Embryonic facial prominence (tissue), 1 donor: ENCODE measurements at regions not wholly inside any gene's neighbourhood (a gene's known extent, or its start where the extent isn't known, plus 50 kb on each side); places are given as distances from the start of the nearest gene placed in this dataset.

ENCODE experiments used
- DNase-seq: peaks from one replicate; pipeline ENCODE4 v3.0.0-alpha.2; 2016; ENCODE audit errors: extremely low spot score

- DNase-seq, result no peak
Observed at GRCh38 chr20:50301165-50301564, 110.5 kb downstream of the CEBPB start.

- DNase-seq, result no peak
Observed at GRCh38 chr20:50301712-50302111, 111.1 kb downstream of the CEBPB start.

DNA sequence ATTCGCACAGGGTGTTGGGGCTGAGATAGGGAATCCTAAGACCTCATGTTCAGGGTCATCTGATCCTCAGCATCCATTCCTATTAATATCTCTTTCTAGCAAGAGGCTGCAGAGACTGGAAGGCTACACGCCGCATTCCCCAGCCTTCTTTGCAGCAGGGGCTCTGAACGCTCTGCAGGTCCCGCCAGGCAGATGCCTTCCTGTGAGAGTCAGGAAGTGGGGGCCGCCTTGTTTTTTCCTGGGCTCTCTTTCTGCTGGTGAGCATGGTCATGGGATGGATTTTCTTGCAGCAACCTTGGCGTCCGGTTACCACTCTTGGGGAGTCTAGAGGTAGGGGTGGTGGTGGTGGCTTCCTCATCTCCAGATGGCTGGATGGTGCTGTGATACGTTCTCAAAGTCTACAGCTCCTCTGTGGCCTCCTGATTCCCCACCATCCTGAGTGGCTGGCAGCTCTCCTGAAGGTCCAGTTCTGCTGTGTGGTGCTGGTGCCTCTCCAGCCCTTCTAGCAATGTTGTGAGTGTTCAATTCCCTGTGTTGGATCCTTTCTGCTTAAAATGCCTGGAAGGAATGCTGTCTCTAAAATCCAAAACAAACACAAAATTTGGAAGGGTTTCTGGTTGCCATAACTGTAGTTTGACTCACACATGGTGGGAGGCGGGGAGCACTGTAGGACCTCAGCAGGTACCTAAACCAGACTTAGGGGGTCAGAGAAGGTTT lies 111.9 kb downstream of the CEBPB start:
- DNase-seq, result no peak

DNA sequence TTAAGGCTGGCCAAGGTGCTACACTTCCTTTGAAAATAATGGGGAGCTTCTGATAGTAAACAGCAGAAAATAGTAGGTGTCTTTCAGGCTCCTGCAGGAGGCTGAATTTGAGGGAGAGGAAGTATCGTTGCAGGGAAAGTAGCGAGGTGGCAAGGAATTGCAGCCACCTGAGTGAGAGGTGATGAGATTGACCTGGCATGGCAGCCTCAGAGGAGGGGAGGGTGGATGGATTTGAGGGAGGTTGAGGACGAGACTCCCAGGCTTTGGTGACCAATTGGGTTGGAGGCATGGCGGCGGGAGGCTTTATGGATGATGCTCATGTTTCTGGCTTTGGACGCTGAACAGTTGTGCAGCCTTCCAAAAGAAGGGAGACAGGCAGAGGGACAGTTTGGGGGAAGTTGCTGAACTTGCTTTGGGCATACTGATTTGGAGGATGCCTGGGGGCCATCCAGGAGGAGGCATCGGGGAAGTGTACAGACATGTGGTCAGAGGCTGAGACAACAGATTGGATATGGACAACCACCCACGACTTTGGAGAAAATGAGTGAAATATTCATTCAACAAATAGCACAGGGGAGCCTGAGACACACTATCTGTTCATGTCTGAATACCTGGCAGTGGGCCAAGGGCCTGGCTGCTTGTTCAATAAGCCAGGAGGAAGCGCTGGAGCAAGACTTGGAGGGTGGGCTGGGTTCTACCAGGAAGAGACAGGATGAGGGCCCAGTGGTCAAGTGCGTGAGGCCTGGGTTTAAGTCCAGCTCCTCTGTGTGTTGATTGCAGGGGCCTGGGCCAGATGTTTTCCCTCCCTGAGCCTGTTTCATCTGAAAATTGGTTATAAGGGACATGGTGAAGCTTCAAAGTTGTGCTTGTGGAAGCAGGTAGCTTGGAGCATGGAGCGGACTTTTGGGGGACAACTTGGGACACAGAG lies 113.2 kb downstream of the CEBPB start:
- no peak for DNase-seq

- no peak for DNase-seq
Observed at GRCh38 chr20:50304501-50304856, 113.8 kb downstream of the CEBPB start.

DNA sequence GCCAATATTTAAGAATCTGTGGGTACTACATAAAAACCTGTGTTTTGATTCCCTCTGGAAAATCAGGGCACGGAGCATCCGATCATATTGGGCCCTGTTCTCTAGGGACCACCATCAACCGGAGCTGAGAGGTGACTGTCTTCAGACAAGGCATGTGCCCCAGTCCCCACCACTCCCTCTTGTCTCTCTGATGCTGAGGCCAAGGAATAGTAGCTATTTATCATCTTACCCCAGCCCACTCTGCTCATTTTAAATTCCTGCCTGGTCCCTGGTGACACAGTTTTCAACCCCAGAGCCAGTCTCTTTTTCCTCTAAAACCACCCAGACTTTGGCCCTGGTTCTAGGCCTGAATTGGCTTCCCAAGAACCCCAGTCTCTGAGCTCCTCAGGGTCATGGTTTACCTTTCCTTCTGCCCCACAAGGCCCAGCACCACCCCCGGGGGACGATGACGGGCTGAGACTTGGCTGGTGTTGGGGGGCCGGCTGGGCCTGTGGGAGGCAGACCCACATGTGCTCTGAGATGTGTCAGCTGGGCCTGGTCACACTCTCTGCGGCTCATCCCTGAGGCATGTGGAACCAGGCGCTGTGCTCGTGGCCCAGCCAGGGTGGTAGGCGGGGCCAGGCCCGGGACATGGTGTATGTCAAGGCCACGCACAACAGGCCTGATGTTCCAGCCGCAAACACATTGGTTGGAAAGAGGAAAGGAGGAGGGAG lies 114.4 kb downstream of the CEBPB start:
- no peak for DNase-seq

DNA sequence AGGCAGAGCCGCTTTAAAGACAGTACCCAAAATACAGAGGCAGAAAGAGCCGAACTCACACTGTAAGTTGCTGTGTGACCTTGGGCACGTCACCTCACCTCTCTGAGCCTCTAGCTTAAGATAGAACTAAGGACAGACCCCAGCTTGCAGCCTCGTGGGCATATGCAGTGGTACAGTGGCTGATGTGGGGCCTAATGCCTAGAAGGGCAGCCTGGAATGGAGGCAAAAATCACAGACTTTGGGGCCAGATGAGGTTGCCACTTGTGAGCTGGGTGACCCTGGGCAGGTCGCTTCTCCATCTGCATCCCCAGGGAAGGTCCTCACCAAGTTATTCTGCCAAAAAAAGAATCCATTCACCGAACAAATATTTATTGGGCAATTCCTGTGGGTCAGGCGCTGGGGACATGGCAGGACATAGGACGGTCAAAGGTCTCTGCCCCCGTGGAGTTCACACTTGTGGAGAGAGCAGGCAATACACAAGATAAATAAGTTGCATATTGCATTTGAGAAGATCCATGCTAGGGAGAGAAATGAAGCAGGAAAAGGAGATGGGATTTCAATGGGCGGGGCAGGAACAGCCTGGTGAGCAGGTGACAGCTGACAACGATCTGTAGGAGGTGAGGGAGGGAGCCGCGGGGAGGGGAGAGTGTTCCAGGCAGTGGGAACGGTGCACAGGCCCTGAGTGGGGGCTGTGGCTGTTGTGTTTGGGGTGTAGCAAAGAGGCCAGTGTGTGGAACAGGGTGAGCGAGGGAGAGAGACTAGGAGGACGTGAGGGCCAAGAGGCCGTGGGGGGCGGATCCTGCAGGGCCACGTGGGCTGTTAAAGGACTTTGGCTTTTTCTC lies 115.2 kb downstream of the CEBPB start:
- DNase-seq, result no peak

DNA sequence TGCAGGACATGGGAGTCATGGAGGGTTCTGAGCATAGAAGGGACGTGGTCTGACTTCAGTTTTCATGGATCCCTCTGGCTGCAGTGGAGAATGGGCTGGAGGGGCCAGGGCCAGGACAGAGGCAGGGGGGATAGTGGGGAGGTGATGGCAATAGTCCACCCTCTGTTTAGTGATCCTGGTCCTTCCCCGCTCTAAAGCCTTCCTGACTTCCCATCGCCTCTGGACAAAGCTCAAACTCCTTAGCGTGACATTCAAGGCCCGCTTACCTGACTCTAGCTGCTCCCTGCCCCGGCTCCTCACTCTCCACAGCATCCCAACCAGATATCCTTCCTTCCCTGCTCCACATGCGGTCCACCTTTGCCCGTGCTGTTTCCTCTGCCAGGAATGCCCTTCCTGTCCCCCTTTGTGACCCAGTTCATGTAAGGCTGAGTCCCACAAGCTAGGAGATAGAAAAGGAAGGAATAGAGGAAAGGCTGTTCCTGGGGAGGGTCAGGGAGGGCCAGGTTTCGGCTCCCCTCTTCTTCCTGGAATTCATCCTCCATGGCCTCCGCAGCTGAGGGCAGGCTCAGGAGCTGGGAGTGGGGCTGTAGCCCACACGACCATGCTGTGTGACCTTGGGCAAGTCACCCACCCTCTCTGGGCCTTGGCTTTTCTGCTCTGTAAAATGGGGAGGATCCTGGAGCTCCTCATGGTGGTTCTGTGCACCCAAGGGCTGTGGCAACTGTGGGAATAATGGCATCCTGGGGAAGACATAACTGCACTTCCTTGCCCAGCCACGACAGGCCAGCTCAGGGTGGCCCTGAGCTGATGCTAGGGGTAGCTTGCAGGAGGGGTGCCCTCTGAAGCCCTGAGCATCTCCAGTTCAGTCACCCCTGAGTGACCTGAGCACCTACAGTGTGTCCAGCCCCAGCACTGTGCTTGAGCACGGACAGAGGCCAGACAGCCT lies 116.1 kb downstream of the CEBPB start:
- no peak for DNase-seq

DNA sequence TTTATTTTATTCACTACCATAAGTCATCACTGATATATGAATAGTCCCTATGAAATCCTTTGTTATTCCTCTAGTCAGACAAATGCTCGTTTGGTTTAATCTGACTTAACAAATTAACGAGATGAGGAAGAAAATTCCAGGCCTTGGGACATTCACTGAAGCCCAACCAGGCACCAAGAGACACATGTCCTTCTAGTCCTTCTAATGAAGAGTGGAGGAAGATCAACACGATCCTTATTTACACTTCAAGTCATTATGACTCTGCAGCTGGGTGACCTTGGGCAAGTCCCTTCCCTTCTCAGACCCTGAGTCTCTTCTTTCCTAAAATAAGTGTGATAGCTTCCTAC lies 117.5 kb downstream of the CEBPB start:
- DNase-seq, result no peak

DNA sequence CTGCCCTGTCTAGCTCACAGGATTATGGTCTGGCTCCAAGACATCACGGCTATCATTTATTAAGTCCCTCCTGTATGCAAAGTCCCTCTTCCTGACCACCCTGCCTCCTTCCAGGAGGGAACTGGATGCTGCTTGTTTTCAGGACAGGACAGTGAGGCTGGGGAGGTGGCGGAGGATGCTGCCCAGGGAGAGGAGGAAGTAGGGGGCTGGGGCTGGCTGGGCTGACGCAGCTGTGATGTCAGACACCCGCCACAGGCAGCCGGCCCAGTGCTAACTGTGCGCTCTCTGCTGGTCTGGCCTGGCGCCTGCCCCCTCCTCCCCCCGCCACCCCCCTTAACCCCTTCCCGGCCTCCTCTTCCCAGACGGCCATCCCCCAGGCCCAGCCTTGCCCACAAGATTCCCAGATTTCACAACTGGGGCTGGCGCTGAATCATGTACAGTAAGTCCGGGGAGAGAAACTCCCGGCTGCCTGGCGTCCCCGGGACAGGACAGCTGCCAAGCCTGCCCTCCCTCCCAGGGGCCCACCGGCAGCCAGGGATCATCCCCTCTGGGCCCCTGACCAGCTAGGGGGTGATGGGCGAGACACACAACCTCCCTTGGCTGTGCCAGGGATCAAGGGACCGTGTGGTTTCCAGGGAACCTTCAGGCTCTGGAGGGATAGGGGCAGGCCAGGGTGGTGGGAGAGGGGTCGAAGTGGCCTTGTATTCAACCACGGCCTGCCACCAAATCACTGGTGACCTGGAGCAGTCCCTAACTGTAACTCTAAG lies 118.1 kb downstream of the CEBPB start:
- peak; percentile 53 for DNase-seq

DNA sequence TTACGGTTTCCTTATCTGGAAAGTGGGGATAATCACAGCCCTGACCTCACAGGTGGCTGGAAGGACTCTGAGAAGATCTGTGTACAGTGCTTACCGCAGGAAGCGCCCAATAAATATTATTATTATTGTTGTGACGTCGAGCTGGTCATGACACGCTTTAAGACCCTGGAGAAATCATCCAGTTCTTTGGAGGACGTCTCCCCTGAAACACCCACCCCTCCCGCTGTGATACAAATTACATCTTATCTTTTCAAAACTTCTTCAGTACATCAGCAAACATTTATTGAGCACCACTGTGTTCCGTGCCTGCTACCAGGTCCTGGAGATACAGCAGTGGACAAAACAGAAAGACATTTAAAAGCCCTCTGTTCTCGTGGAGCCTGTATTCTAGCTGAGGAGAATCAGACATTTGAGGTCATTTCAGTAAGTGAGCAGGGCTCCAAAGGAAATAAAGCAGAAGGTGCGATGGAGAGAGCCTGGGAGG lies 118.7 kb downstream of the CEBPB start:
- no peak for DNase-seq

DNA sequence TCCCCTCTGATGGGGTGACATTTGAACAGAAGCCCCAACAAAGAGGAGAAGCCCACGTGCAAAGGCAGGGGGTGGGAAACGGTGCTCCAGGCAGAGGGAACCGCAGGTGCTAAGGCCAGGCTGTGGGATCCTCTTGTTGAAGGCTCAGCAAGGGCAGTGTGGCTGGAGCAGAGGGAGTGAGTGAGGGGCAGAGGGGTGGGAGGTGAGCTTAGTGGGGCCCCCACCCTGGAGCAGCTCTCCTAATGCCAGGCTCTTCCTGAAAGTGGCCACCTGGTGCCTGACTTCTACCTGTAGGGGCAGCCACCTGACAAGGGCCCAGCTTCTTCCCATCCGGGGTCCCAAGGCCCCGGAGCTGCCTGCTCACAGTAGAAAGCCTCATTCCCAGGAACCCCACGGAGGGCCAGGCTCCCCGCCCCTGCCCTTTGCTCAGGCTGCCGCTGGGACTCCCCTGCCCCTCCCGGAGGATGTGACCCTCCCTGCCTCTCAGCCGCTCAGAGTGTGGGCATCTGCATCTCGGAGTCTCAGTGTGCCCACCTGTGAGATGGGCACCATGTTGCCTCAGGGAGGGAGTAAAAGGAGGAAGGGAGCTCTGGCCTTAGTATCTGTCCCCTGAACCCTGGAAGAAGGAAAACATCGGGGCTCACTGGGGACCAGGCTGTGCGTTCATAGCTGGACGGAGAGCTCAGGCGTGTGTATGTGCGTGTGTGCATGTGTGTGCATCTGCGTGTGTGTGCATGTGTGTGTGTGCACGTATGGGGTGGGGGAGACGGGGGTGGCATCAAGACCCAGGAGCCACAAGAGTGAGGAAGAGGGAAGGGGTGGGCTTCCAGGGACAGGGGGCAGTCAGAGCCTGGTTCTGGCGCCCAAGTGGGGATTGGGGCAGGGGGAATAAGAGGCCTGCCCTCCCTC lies 119.4 kb downstream of the CEBPB start:
- no peak for DNase-seq

GRCh38 chr20:50310673-50311051 lies 120.0 kb downstream of the CEBPB start:
- DNase-seq, result no peak

GRCh38 chr20:50311308-50312001 lies 120.8 kb downstream of the CEBPB start:
- DNase-seq, result no peak

GRCh38 chr20:50312002-50312681 lies 121.5 kb downstream of the CEBPB start:
- DNase-seq, result no peak

DNA sequence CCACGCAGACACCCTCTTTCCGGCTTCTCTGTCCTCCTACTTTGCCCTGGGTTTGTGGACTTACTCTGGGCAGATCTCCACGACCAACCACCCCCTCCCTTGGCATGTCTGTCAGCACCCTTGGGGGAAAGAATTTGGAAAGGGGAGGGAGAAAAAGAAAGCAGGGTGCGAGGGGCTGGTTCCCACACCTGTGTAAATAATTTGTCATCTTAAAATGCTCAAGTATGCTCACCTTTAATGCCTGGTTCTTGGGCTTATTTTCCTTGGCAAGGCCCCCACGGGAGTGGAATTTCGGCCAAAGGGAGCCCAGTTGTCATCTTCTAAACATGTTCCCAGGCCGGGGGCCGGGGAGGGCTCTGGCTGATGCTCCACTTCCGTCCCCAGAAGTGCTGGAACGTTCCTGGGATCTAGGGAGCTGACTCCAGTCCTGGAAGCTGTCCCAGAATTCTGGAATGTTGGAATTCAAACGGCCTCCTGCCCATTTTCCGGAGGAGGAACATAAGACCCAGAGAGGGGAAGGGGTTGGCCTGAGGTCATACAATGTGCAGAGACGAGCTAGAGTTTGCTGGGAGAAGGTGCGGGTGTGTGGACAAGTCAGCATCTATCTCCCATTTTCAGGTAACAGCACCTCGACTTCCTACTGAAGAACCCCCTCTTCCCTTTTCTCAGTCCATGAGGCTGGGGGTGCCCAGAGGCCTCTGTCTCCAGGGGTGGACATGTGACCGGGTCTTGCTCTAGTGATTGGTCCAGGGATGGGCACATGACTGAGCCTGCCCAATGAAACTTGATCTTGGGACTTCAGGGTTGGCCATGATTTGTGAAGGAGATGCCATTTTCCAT lies 122.3 kb downstream of the CEBPB start:
- no peak for DNase-seq

DNA sequence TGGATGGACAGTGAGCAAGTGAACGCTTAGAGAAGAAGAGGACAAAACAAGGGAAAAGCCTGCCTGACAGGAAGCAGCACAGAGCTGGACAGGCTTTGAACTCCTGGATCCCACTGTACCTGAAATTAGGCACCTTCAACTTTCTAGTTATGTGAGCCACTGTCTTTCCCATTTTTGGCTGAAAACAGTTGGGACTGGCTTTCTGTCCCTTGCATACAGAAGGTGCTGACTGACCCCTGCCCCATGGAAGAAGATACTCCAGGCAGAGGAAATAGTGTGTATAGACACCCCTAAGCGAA lies 122.8 kb downstream of the CEBPB start:
- DNase-seq, result no peak
